ENCODE measurements at regions not wholly inside any gene's neighbourhood (a gene's known extent, or its start where the extent isn't known, plus 50 kb on each side); places are given as distances from the start of the nearest gene placed in this dataset.

- Mint-ChIP-seq H3K9me3 (no peaks in the 10 kb centered on the region), H3K27ac (no peak overlapping the region), H3K4me1 (ENCODE audit: low read depth) (peaks cover 13% of the 10 kb centered on the region), H3K27me3 (ENCODE audit: insufficient read depth) (peaks cover 22% of the 10 kb centered on the region), H3K36me3 (ENCODE audit: low read depth) (no peaks in the 10 kb centered on the region), H3K4me3 (no peak overlapping the region)
- DNase-seq = no peak
- TF ChIP-seq CTCF (IDR thresholded peaks at IDR 0.05) = no peak
Measured at GRCh38 chr6:44538131-44538806, 150.8 kb downstream of the CDC5L start.

GRCh38 chr6:44538807-44539201 is 151.3 kb downstream of the CDC5L start:
- DNase-seq = no peak
- no peaks in the 10 kb centered on the region for H3K9me3 Mint-ChIP-seq
- peaks cover 13% of the 10 kb centered on the region for H3K4me1 Mint-ChIP-seq (ENCODE audit: low read depth)
- H3K36me3 Mint-ChIP-seq (ENCODE audit: low read depth) = no peaks in the 10 kb centered on the region
- no peak overlapping the region for H3K4me3 Mint-ChIP-seq
- no peak for TF ChIP-seq CTCF (IDR thresholded peaks at IDR 0.05)
- H3K27me3 Mint-ChIP-seq (ENCODE audit: insufficient read depth) = peaks cover 22% of the 10 kb centered on the region
- no peak overlapping the region for H3K27ac Mint-ChIP-seq

- H3K36me3 Mint-ChIP-seq (ENCODE audit: low read depth) = no peaks in the 10 kb centered on the region
- DNase-seq = no peak
- no peak overlapping the region for H3K27ac Mint-ChIP-seq
- peaks cover 24% of the 10 kb centered on the region for H3K27me3 Mint-ChIP-seq (ENCODE audit: insufficient read depth)
- H3K9me3 Mint-ChIP-seq = no peaks in the 10 kb centered on the region
- peaks cover 13% of the 10 kb centered on the region for H3K4me1 Mint-ChIP-seq (ENCODE audit: low read depth)
- TF ChIP-seq CTCF (IDR thresholded peaks at IDR 0.05) = no peak
- no peak overlapping the region for H3K4me3 Mint-ChIP-seq
Measured at GRCh38 chr6:44539701-44540355, 152.3 kb downstream of the CDC5L start.

- no peak overlapping the region for H3K27ac Mint-ChIP-seq
- no peak overlapping the region for H3K4me3 Mint-ChIP-seq
- no peak for TF ChIP-seq CTCF (IDR thresholded peaks at IDR 0.05)
- peaks cover 13% of the 10 kb centered on the region for H3K4me1 Mint-ChIP-seq (ENCODE audit: low read depth)
- no peaks in the 10 kb centered on the region for H3K36me3 Mint-ChIP-seq (ENCODE audit: low read depth)
- peaks cover 28% of the 10 kb centered on the region for H3K27me3 Mint-ChIP-seq (ENCODE audit: insufficient read depth)
- H3K9me3 Mint-ChIP-seq = no peaks in the 10 kb centered on the region
- no peak for DNase-seq
Measured at GRCh38 chr6:44540881-44541280, 153.4 kb downstream of the CDC5L start.

- Mint-ChIP-seq H3K4me3 (peak overlapping the region; percentile 65), H3K9me3 (no peaks in the 10 kb centered on the region), H3K4me1 (ENCODE audit: low read depth) (peaks cover 13% of the 10 kb centered on the region), H3K36me3 (ENCODE audit: low read depth) (no peaks in the 10 kb centered on the region), H3K27ac (no peak overlapping the region), H3K27me3 (ENCODE audit: insufficient read depth) (peaks cover 31% of the 10 kb centered on the region)
- TF ChIP-seq CTCF (IDR thresholded peaks at IDR 0.05) = no peak
- DNase-seq = no peak
Measured at GRCh38 chr6:44542401-44543116, 155.1 kb downstream of the CDC5L start.
